PC-3 (cell line): ENCODE measurements at regions not wholly inside any gene's neighbourhood (a gene's known extent, or its start where the extent isn't known, plus 50 kb on each side); places are given as distances from the start of the nearest gene placed in this dataset.
"Not testable (repeated sequence)": the region's sequence is repeated elsewhere in the genome, so short reads cannot be mapped to it uniquely, and the experiment has no call there.

ENCODE experiments used
- ATAC-seq: fragments of 200-7000 bp; cut with Tn5 transposase; 2 replicates; pipeline ENCODE4 v1.9.1; 2020; ENCODE audit warnings: mild to moderate bottlenecking, moderate library complexity
- BruUV-seq: library from RNA; stranded (reverse); fragments of 400-500 nt; replicated peaks from 2 replicates; lab custom pipeline; 2021; lab: Mats Ljungman, UMichigan
- CTCF ChIA-PET: fragments of 300-600 bp; sonication (Branson Sonifier 250); formaldehyde crosslinking; loops from one replicate; lab custom pipeline; 2022; ENCODE audit warnings: antibody characterized with exemption; lab: Charles Lee
- POLR2A ChIA-PET: fragments of 300-600 bp; sonication (Branson Sonifier 250); formaldehyde crosslinking; loops from one replicate; lab custom pipeline; 2022; ENCODE audit warnings: antibody characterized with exemption; ENCODE audit not compliant: unreplicated experiment; lab: Charles Lee
- DNase-seq: peaks from one replicate; pipeline ENCODE4 v3.0.0-alpha.2; 2015
- H2AFZ ChIP-seq: fragments of 300-600 bp; sonication (generic); 2 replicates; pipeline ENCODE4 v1.6.0; 2016; ENCODE audit warnings: antibody characterized with exemption, low read length
- H3F3A ChIP-seq: fragments of 300-600 bp; sonication (generic); one replicate; pipeline ENCODE4 v1.6.0; 2017; ENCODE audit warnings: antibody characterized with exemption, low read length, control low read depth, mild to moderate bottlenecking; ENCODE audit not compliant: unreplicated experiment
- H3K27ac ChIP-seq: fragments of 300-600 bp; sonication (generic); 2 replicates; pipeline ENCODE4 v1.5.1; 2016; ENCODE audit warnings: mild to moderate bottlenecking, low read length
- H3K27me3 ChIP-seq: fragments of 300-600 bp; sonication (generic); 2 replicates; pipeline ENCODE4 v1.6.1; 2016; ENCODE audit warnings: low read length, mixed read lengths
- H3K36me3 ChIP-seq: fragments of 300-600 bp; sonication (generic); 2 replicates; pipeline ENCODE4 v1.6.1; 2016; ENCODE audit warnings: low read depth, mixed run types, low read length, mixed read lengths
- H3K4me1 ChIP-seq: fragments of 300-600 bp; sonication (generic); 2 replicates; pipeline ENCODE4 v1.5.1; 2016; ENCODE audit warnings: low read length; ENCODE audit not compliant: insufficient read depth
- H3K4me2 ChIP-seq: fragments of 300-600 bp; sonication (generic); 2 replicates; pipeline ENCODE4 v1.6.0; 2016; ENCODE audit warnings: low read length
- H3K4me3 ChIP-seq: fragments of 300-600 bp; sonication (generic); 2 replicates; pipeline ENCODE4 v1.5.1; 2016; ENCODE audit warnings: mild to moderate bottlenecking, low read length, mixed read lengths
- H3K79me2 ChIP-seq: fragments of 300-600 bp; sonication (generic); 2 replicates; pipeline ENCODE4 v1.6.1; 2017; ENCODE audit warnings: low read length, mixed read lengths
- H3K9ac ChIP-seq: fragments of 300-600 bp; sonication (generic); 2 replicates; pipeline ENCODE4 v1.6.0; 2016; ENCODE audit warnings: mild to moderate bottlenecking, low read length
- H3K9me2 ChIP-seq: fragments of 300-600 bp; sonication (generic); replicated peaks from 2 replicates; pipeline ENCODE4 v1.6.1; 2016; ENCODE audit warnings: mixed run types, low read length, mixed read lengths
- H3K9me3 ChIP-seq: fragments of 300-600 bp; sonication (generic); 2 replicates; pipeline ENCODE4 v1.6.1; 2016; ENCODE audit warnings: low read length, mixed read lengths
- H4K20me1 ChIP-seq: fragments of 300-600 bp; sonication (generic); 2 replicates; pipeline ENCODE4 v1.6.1; 2016; ENCODE audit warnings: low read length, mixed read lengths
- CTCF ChIP-seq: fragments of 300-600 bp; sonication (generic); conservative IDR thresholded peaks from 2 replicates; pipeline ENCODE4 v1.5.1; 2017; ENCODE audit warnings: antibody characterized with exemption, low read depth, mild to moderate bottlenecking, low read length
- EZH2 ChIP-seq: fragments of 300-600 bp; sonication (generic); IDR thresholded peaks from one replicate; pipeline ENCODE4 v1.6.1; 2017; ENCODE audit warnings: antibody characterized with exemption, mild to moderate bottlenecking, low read length; ENCODE audit not compliant: unreplicated experiment
- EZH2phosphoT487 ChIP-seq: fragments of 300-600 bp; sonication (generic); IDR thresholded peaks from 2 replicates; pipeline ENCODE4 v1.6.1; 2018; ENCODE audit warnings: mild to moderate bottlenecking, antibody characterized with exemption, low read length, borderline replicate concordance
- intact Hi-C: fragments of 100-400 bp; cut with micrococcal nuclease; formaldehyde crosslinking; loops from 2 replicates; pipeline ENCODE4 v1.9.0; 2023

- H3K9ac ChIP-seq: no peak overlapping the region
- no TSS peak for BruUV-seq
- no peaks in the 10 kb centered on the region for H3F3A ChIP-seq
- H3K9me2 ChIP-seq: no peaks in the 10 kb centered on the region
- no peaks in the 10 kb centered on the region for H3K36me3 ChIP-seq
- ChIA-PET CTCF (no interaction called here), POLR2A (no interaction called here)
- H3K27ac ChIP-seq: no peak overlapping the region
- H3K27me3 ChIP-seq: no peaks in the 10 kb centered on the region
- DNase-seq: no peak
- no peak overlapping the region for H3K4me2 ChIP-seq
- ATAC-seq: no peak
- H3K4me1 ChIP-seq: no peaks in the 10 kb centered on the region
- H4K20me1 ChIP-seq: no peaks in the 10 kb centered on the region
- H3K4me3 ChIP-seq: no peak overlapping the region
- no peaks in the 10 kb centered on the region for H3K79me2 ChIP-seq
- intact Hi-C loops: no loop called here
- H2AFZ ChIP-seq: no peak overlapping the region
- TF ChIP-seq EZH2 (no peak), CTCF (no peak), EZH2phosphoT487 (no peak)
- H3K9me3 ChIP-seq: no peaks in the 10 kb centered on the region
Measured at GRCh38 chr18:70700496-70700895, 411.7 kb downstream of the SOCS6 start.

- no peaks in the 10 kb centered on the region for H3K79me2 ChIP-seq
- H3K9me2 ChIP-seq: no peaks in the 10 kb centered on the region
- H3K4me3 ChIP-seq: no peak overlapping the region
- ChIA-PET POLR2A (no interaction called here), CTCF (no interaction called here)
- DNase-seq (no peak), ATAC-seq (no peak)
- no peaks in the 10 kb centered on the region for H3K9me3 ChIP-seq
- no TSS peak for BruUV-seq
- H3K9ac ChIP-seq: no peak overlapping the region
- no peak for TF ChIP-seq EZH2
- TF ChIP-seq EZH2phosphoT487: no peak
- TF ChIP-seq CTCF: no peak
- intact Hi-C loops: no loop called here
- no peaks in the 10 kb centered on the region for H3K36me3 ChIP-seq
- H2AFZ ChIP-seq: no peak overlapping the region
- H4K20me1 ChIP-seq: no peaks in the 10 kb centered on the region
- no peaks in the 10 kb centered on the region for H3K27me3 ChIP-seq
- H3K27ac ChIP-seq: no peak overlapping the region
- H3K4me1 ChIP-seq: no peaks in the 10 kb centered on the region
- H3K4me2 ChIP-seq: no peak overlapping the region
- H3F3A ChIP-seq: no peaks in the 10 kb centered on the region
Measured at GRCh38 chr18:70698574-70698973, 409.7 kb downstream of the SOCS6 start.

- POLR2A ChIA-PET: no interaction called here
- Histone ChIP-seq H3K79me2 (no peaks in the 10 kb centered on the region), H3K27ac (no peak overlapping the region), H3K4me2 (no peak overlapping the region), H3K4me3 (no peak overlapping the region), H3F3A (no peaks in the 10 kb centered on the region), H4K20me1 (no peaks in the 10 kb centered on the region), H3K9me3 (no peaks in the 10 kb centered on the region), H3K9me2 (no peaks in the 10 kb centered on the region), H3K36me3 (no peaks in the 10 kb centered on the region), H3K4me1 (no peaks in the 10 kb centered on the region), H2AFZ (no peak overlapping the region), H3K9ac (no peak overlapping the region), H3K27me3 (no peaks in the 10 kb centered on the region)
- intact Hi-C loops: no loop called here
- ATAC-seq (no peak), DNase-seq (no peak)
- CTCF ChIA-PET: no interaction called here
- TF ChIP-seq CTCF: no peak
- TF ChIP-seq EZH2: no peak
- no peak for TF ChIP-seq EZH2phosphoT487
- BruUV-seq: no TSS peak
Measured at GRCh38 chr18:70693246-70693645, 404.4 kb downstream of the SOCS6 start.

GRCh38 chr18:70689765-70690164 is 400.9 kb downstream of the SOCS6 start:
- H4K20me1 ChIP-seq, H3K4me1 ChIP-seq, BruUV-seq, ATAC-seq, H3K4me2 ChIP-seq, H3K27ac ChIP-seq, H3K9me2 ChIP-seq, H2AFZ ChIP-seq, H3K36me3 ChIP-seq, intact Hi-C loops, H3K27me3 ChIP-seq, H3K9me3 ChIP-seq, H3K79me2 ChIP-seq, POLR2A ChIA-PET, DNase-seq, H3F3A ChIP-seq, H3K4me3 ChIP-seq, H3K9ac ChIP-seq: not testable (repeated sequence)
- CTCF ChIA-PET: interaction anchor here (0.6 kb wide), 1 partner anchor 64 kb away, joined by 3 read pairs; no protein-coding TSS in a partner anchor
